GM19463 (cell line): ENCODE measurements at regions not wholly inside any gene's neighbourhood (a gene's known extent, or its start where the extent isn't known, plus 50 kb on each side); places are given as distances from the start of the nearest gene placed in this dataset.

Experiments used
- ATAC-seq: cut with Tn5 transposase; IDR thresholded peaks from one replicate; pipeline ENCODE4 v1.9.1; 2021; ENCODE audit warnings: mild to moderate bottlenecking, moderate library complexity; ENCODE audit not compliant: unreplicated experiment

DNA sequence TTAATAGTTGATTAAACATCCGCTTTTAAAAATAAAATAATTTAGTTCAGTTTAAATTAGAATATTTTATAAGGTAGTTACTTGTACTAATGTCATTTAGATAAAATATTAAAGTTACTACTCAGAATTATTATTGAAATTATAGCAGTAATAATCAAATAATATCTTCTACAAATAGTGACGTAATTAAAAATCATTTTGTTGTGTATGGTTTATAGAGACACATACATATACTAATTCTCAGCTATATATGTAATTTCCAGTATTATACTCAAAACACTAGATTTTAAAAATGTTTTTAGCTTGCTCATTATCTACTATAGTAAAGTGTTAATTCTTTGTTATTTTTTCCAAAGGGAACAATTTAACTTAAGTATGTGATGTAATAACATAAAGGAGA lies 435.2 kb upstream of the MANEA start:
- no peak for ATAC-seq

DNA sequence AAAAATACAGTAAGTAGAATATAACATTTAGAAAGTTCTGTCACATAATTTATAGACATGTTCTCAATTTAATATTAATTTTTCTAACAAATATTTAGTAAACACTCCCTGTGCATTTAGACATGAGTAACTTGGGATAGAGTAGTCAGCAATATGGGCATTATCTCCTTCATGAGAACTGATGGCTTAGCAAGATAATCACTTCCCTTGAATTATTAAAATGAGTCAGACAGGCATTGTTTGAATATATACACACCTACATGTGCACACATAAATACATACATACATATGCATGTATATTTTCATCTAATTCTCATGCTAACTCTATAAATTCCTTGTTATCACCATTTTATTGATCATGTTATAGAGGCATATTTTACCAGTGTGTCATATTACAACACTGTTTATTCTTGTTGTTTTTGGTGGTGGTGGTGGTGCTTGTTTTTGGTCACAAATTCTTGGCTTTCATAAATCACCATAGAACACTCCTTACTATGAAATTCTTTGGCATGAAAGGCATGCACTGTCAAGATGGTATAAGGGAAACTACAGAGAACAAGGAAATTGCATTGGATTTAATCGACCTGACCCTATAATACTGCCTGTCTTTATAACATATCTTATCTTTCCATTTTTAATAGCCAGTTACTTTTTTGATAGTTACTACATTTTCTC lies 434.5 kb upstream of the MANEA start:
- no peak for ATAC-seq

DNA sequence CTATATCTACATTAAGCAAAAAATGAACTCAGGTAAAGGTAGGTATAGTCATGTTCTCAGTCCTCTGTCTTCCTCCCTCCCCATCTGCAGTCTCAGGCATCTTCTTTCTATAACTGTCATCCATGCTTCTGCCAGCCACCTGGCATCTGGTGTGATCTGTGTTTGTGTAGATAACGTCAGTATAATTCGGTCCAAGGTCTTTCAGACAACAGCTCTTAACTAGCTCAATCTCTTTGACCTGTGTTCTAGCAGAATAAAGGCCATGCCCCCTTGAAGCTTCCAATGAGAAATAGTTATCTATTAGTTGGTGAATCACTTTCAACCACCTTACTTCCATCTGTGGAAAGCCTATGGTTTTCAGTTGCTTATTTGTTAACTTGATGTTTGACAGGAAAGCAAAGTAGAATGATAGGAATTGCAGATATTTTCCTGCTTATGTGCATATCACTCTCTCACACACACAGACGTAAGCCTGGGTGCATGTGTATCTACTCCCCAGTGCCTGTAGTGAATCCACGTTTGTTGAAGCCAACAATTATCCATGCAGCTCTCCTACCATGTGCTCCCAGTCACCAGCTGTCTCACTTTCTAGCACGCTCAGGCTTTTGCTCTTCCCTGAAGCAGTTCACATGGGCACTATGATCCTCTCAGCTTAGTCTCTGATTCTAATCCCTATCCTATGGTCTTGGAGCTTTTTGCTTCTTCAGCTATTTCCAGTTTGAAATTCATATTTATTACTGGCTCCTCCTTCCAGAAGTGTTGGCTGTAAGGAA lies 433.7 kb upstream of the MANEA start:
- no peak for ATAC-seq

DNA sequence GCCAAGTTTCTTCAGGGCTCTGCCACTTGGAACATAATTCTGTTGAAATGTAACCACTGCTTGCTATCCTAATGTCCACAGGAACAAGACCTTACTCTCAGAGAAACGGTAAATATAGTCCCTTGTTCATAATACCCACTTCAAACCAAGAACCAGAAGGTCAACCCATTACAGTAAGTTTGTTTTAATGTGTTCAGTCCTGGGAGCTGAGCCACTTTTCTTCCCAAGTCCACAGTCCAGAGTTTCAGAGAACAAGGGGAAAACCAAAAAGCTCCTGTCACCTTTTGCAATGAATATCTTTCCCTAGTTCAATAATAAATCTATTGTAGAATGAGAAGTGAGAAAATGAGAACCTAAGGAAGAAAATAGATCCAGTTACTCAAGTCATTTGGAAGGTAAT lies 431.9 kb upstream of the MANEA start:
- no peak for ATAC-seq

DNA sequence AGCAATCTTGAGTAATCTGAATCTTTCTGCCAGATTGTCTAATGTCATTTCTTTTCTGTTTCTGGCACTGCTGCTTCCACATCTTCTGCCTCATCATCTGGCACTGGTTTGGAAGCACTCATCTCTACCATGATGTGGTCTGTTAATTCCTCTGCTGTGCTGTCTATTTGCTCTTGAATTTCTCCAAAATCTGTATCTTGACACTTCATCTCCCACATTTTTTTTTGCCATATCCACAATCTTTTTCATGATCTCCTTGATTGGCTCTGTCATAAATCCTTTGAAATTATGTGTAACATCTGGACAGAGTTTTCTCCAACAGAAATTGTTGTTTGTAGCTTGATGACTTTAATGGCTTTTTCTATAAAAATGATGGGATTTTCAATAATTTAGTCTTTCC lies 417.8 kb upstream of the MANEA start:
- no peak for ATAC-seq

DNA sequence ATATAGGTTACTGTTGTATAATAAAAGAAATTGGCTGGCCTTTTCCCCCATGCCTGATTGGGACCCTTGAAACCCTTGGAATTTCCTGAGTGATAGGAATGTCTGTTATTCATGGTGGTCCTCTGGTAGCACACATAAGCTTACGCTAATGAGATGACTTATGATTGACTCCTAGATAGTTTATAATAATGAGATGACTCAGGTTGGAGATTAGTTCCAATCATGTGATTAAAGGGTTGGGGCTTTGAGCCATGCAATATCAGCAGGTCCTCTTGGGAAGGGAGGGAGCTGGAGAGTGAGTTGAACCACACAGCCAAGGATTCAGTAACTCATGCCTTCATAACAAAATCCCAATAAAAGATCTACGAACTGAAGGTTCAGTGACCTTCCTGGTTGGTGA lies 407.6 kb upstream of the MANEA start:
- ATAC-seq: no peak

DNA sequence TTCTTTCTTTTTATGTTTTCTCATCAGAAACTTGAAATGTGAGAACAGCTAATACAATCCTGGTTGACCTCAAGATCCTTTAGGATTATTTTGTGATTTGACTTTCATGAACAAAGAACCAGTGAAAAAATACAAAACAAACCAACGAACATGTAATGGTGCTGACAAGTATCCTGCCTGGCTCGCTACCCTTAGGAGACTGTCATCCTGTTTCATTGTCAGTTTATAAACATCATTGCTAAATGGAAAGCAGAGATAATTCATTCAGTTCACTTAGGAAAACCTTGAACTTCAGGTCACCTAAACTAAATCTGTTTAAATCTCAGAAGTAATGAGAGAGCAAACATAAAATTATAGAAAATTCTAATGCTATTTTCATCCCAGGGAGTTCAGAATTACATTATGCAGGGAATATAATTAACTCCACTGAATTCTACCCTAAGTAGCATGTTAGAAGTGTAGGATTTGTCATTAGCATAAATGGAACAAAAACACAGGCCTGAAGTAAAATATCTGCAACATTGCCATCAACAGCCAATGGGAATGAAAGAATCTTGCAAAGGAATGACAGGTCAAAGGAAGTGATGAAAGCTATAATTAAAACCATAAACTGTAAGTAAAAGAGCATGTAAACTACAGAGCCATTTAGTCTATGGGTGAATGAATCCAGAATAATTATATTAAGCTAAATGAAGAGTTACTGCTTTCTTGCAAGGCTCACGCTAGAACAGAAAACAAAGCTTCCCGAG lies 401.2 kb upstream of the MANEA start:
- no peak for ATAC-seq

DNA sequence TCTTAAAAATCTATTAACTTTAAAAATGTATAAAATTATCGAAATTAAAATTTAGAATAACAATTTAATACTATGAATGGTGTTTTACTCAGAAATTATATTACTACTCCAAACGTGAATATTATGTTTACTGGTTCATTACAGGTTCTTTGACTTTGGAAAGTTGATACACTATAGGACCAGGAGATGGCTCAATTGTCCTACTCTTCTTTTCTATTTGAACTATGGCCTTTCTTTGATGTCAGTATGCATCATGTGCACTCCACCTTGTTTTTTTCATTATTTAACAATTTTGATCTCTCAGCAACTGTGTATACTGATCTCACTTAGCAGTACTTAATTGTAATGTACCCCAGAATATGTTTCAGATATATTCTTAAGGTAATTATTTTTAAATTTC lies 391.5 kb upstream of the MANEA start:
- no peak for ATAC-seq

DNA sequence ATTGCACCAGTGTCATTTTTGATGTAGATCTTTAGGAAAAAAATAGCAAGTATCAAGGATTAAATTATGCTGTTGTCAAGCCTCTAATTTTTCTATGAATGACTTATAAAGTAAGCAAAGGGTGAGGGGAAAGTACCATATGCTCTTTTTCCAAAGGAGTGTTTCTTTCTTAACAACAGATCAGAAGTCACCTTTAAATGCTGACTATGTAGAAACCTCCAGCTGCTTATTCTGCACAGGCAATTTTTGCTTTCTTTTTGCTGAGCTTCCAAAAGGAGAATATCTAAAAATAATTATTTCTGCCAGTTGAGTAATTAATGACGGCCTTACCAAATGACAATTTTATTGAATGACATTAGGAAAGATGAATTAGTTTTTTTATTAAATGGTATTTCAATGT lies 390.6 kb upstream of the MANEA start:
- no peak for ATAC-seq

DNA sequence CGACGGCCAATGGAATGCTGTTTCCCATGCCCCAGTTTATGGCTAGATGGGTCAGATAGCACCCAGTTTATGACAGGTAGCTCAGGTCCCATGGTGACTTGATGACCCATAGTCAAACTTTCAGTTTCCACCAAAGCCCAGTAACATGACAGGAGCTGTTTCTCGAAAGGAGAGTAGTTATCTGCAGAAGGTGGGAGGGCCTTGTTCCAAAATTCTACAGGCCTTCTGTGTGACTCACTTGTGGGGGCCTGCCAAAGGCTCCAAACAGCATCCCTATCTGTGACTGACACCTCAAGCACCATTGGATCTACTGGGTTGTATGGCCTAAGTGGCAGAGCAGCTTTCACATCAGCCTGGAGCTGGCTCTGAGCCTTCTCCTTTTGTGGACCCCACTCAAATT lies 379.7 kb upstream of the MANEA start:
- no peak for ATAC-seq

DNA sequence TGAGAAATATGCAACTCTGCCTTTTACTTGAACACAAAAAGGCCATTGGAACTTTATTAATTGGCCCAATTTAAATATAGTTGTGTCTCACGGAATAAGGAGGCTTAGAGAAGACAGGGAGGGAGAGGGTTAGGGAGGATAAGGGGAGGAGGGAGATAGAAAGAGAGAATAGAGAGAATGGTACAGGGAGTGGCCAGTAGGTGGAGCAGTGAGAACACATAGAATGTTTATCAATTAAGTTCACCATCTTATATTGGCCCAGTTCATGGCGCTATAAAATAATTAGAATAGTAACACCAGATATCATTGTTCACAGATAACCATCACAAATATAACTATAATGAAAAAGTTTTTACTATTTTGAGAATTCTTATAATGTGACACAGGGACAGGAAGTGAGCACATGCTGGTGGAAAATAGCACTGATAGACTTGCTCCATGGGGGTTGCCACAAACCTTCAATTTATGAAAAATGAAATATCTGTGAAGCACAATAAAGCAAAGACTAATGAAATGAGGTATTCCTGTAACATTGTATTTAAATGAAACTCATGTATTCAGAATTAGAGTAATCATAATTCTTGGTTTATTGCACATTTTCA lies 374.1 kb upstream of the MANEA start:
- peak; percentile 91 for ATAC-seq

DNA sequence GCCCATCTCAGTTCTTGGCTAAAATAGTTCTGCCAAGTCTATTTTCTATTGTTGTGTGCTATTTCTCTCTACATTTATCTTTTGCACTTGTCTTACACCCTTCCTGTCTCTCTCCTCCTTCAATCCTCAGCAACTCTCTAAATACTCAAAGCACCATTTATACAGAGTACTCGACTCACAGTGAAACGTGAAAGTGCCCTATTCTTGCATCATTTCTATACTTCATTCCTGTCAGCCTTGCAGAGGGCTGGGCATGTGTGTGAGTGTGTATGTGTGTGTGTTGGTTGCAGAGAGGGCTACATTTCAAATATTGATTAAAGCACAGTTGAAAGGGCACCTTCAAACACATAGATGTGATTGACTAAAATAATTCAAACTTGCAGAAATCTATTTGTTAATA lies 373.2 kb upstream of the MANEA start:
- ATAC-seq: no peak

DNA sequence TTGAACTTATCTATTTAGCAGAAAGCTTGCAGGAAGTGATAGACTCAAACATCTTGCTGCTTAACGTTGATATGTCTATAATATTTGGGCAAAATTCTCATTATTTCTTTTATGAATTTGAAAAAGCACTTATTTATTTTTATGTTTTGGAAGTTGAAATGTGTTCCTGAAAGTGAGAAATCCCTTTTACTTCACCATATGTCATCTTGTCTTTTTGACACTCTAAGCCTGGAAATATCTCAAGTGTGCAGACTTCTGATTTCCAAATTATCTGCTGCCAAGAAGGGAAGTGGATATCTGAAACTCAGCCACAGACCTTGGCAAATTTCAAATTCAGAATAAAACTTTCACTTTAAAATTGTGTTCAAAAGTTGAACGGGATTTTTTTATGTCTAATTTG lies 368.7 kb upstream of the MANEA start:
- no peak for ATAC-seq

DNA sequence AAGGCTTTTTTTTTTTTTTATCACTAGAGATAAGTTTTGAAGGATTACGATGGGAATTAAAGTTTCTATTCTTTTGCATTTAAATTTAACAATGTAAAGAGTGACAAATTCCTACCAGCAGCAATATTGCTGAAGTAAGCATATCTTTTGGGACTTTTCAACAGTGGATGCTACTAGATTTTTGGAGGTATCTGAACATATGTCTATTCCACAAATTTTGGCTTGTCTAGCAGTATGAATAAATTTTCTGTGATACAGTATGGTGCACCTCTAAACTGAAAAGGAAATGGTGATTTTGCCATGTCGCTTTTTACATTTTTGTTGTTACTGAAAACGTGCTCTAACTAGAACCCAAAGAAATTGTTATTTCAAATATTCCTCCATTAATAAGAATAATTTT lies 368.3 kb upstream of the MANEA start:
- ATAC-seq: no peak

DNA sequence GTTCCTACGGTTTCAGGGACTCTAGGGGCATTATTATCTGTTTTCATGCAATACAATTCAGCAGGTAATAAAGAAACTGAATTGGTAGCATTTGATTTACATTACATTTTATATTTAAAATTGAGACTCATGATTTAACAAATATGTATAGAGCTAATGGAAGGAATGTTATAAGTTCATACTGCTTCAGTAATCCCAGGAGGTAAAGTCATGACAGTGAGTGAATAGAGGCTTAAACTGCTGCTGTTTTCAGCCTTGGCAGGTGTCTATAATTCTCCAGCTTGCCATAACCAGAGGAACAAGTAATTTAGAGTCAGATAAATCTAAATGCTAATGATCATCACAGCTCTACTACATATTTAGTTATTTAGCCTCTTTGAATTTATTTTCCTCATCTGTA lies 360.8 kb upstream of the MANEA start:
- ATAC-seq: no peak

DNA sequence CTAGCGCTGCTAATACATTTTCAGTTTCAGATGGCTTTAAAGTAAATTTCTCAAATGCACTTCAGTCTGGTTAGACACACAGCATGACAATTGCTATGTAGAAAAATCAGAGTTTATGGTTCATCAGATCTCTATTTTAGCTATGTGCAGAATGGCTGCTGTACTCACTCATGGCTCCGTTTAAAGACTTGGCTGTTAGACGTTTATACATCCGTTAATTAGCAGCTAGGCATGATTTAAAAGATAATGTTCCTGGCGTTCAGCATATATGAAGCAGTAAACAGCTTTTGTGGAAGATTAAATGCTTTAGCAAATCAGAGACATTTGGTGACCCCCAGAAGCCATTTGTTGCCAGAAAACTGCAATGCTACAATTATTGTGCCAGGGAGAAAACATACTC lies 350.0 kb upstream of the MANEA start:
- ATAC-seq: no peak

DNA sequence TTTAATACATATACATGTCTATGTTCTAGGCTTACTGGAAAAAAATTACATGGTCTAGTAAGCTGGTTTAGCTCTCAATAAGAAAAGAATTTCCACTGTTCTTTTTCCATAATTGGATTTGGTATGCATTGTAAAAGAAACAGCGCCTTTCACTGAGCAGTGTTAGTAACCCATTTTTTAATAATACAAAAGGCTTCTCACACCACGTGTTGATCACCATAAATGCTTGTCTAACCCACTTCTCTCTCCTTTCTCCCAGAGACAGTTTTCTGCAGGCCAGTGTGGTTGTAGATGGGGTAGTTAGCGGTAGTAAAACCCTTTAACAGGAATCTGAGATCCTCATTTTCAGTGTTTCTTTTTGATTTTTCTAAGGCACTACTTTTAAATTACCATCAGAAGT lies 348.7 kb upstream of the MANEA start:
- ATAC-seq: no peak

DNA sequence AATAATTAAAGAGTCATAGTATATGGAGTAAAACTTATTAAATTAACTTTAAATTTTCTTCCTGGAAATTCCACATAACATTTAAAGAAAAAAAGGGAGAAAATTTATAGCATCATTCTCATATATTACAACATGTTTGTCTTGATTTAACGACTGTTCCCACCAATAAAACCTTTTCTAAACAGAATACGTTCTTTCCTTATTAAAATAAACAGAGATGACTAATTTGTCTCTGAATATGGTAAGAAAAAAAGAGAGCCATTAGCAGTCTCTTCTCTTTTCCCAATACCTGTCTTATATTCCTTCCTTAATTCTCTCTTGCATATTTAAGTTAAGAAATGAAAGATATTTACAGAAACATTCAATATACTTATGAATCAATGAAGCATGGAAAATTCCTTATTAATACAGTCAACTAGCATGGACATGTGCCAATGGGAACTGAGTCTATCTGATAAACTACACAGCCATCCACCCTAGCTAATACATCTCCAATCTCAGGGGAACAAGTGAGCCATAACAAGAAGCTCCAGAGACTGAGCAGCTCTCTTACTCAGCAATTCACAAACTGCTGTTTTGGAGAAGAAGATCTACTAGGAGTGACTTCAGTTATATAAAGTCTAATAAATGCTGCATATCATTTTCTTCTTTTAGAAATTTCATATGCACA lies 347.1 kb upstream of the MANEA start:
- ATAC-seq: no peak

DNA sequence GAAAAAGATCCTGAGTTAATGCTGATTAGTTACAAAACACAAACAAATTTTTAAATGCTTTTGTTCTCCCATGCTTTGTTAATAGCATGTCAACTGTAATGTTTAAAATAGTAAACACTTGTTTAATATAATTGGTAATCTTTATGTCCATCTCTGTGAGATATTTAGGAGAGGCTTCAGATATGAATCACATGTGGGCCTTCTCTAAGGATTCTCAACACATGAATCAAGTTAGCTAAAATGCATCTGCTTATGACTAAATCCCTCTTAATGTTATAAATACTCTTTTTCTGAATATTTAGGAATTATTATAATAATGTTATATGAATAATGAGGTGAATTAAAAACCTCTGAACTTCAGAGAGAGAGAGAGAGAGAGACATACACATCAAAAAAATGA lies 345.9 kb upstream of the MANEA start:
- no peak for ATAC-seq

DNA sequence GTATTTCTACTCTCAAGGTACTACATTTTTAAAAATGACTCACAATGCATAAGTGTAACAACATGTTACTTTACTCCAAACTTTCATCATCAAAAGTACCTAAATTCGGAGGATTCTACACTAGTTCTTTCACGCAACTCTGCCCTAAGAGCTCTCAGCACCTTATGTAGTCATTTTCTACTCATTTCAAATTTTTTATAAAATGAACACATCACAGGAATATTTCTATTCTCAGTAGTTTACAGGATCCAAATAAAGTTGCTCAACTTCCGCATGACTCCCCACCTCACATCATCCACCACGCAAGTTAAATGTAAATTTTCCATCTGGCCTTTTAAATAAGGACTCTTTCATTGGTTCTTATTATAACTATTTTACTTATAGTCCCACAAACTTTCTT lies 344.9 kb upstream of the MANEA start:
- no peak for ATAC-seq

DNA sequence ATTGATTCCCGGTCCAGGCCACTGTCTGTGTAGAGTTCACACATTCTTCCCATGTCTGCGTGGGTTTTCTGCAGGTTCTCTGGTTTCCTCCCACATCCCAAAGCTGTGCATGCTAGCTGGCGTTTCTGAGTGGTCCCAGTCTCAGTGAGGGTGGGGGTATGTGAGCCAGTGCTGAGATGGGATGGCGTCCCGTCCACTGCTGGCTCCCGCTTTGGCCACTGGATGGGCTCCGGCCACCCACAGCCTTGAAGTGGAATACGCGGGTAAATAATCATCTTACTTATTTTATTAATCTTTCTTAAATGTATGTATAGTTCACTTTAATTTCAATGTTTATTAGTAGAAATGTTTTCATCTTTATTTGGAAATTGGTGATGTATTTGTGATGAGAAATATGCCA lies 343.5 kb upstream of the MANEA start:
- ATAC-seq: no peak
